Neural cell (in vitro differentiated cells): ENCODE measurements at regions not wholly inside any gene's neighbourhood (a gene's known extent, or its start where the extent isn't known, plus 50 kb on each side); places are given as distances from the start of the nearest gene placed in this dataset.

Experiments
- H2AFZ ChIP-seq: fragments of 200-600, 300-800 bp; sonication (generic), shearing (Covaris generic); 2 replicates; pipeline ENCODE4 v1.6.0; 2014; ENCODE audit warnings: low read depth, mild to moderate bottlenecking, antibody characterized with exemption, low read length, moderate library complexity
- H3F3A ChIP-seq: fragments of 200-600 bp; shearing (Covaris generic); 2 replicates; pipeline ENCODE4 v1.6.1; 2016; ENCODE audit warnings: mild to moderate bottlenecking, moderate library complexity, mixed read lengths, antibody characterized with exemption, low read length; ENCODE audit not compliant: insufficient read depth, poor library complexity, severe bottlenecking
- H3K27ac ChIP-seq: fragments of 200-600, 300-800 bp; sonication (generic), shearing (Covaris generic); 2 replicates; pipeline ENCODE4 v1.5.1; 2014; ENCODE audit warnings: mild to moderate bottlenecking, low read length, moderate library complexity
- H3K27me3 ChIP-seq: fragments of 300-800, 200-600 bp; sonication (generic), shearing (Covaris generic); 2 replicates; pipeline ENCODE4 v1.6.0; 2014; ENCODE audit warnings: mild to moderate bottlenecking, low read depth, low read length, moderate library complexity; ENCODE audit not compliant: insufficient read depth
- H3K36me3 ChIP-seq: fragments of 300-800, 200-600 bp; sonication (generic), shearing (Covaris generic); 2 replicates; pipeline ENCODE4 v1.5.1; 2014; ENCODE audit warnings: mild to moderate bottlenecking, antibody characterized with exemption, low read length, moderate library complexity; ENCODE audit not compliant: insufficient read depth
- H3K4me2 ChIP-seq: fragments of 300-800, 200-600 bp; sonication (generic), shearing (Covaris generic); 2 replicates; pipeline ENCODE4 v1.6.0; 2014; ENCODE audit warnings: mild to moderate bottlenecking, low read length
- H3K4me3 ChIP-seq: fragments of 300-800, 200-600 bp; sonication (generic), shearing (Covaris generic); 2 replicates; pipeline ENCODE4 v1.5.1; 2014; ENCODE audit warnings: mild to moderate bottlenecking, low read length, moderate library complexity
- H3K79me2 ChIP-seq: fragments of 200-600 bp; shearing (Covaris generic); replicated peaks from 2 replicates; pipeline ENCODE4 v1.6.0; 2014; ENCODE audit warnings: mild to moderate bottlenecking, low read length, moderate library complexity; ENCODE audit not compliant: insufficient read depth
- H3K9ac ChIP-seq: fragments of 300-800, 200-600 bp; sonication (generic), shearing (Covaris generic); 2 replicates; pipeline ENCODE4 v1.6.1; 2016; ENCODE audit warnings: mild to moderate bottlenecking, low read length, mixed read lengths
- H3K9me2 ChIP-seq: fragments of 200-600 bp; shearing (Covaris generic); 2 replicates; pipeline ENCODE4 v1.6.1; 2016; ENCODE audit warnings: mild to moderate bottlenecking, low read length, mixed read lengths; ENCODE audit not compliant: insufficient read depth
- H3K9me3 ChIP-seq: fragments of 200-600, 300-800 bp; sonication (generic), shearing (Covaris generic); 2 replicates; pipeline ENCODE4 v1.6.1; 2016; ENCODE audit warnings: mild to moderate bottlenecking, mixed run types, low read length, moderate library complexity, mixed read lengths
- H4K20me1 ChIP-seq: fragments of 200-600 bp; shearing (Covaris generic); 2 replicates; pipeline ENCODE4 v1.6.1; 2016; ENCODE audit warnings: mild to moderate bottlenecking, mixed run types; ENCODE audit not compliant: insufficient read depth
- CTCF ChIP-seq: fragments of 450-650 bp; IDR thresholded peaks from 2 replicates; pipeline ENCODE4 v1.5.1; 2014; ENCODE audit warnings: antibody characterized with exemption, mild to moderate bottlenecking, moderate library complexity; ENCODE audit not compliant: poor library complexity, severe bottlenecking
- EP300 ChIP-seq: fragments of 450-650 bp; conservative IDR thresholded peaks from 2 replicates; pipeline ENCODE4 v1.6.1; 2014; ENCODE audit warnings: antibody characterized with exemption, mild to moderate bottlenecking, moderate library complexity; ENCODE audit not compliant: poor library complexity, severe bottlenecking
- EZH2 ChIP-seq: fragments of 200-600, 300-800 bp; shearing (Covaris generic), sonication (generic); IDR thresholded peaks from 2 replicates; pipeline ENCODE4 v1.6.1; 2014; ENCODE audit warnings: antibody characterized with exemption, low read length, borderline replicate concordance, mild to moderate bottlenecking; ENCODE audit not compliant: insufficient read depth, poor library complexity, severe bottlenecking
- MXI1 ChIP-seq: fragments of 450-650 bp; conservative IDR thresholded peaks from 2 replicates; pipeline ENCODE4 v1.6.1; 2014; ENCODE audit warnings: antibody characterized with exemption, mild to moderate bottlenecking; ENCODE audit not compliant: poor library complexity, severe bottlenecking
- POLR2AphosphoS5 ChIP-seq: IDR thresholded peaks from 2 replicates; pipeline ENCODE4 v1.6.1; 2012
- RAD21 ChIP-seq: fragments of 450-650 bp; conservative IDR thresholded peaks from 2 replicates; pipeline ENCODE4 v1.6.1; 2014; ENCODE audit warnings: antibody characterized with exemption, mild to moderate bottlenecking, moderate library complexity
- REST ChIP-seq: IDR thresholded peaks from 2 replicates; pipeline ENCODE4 v1.6.1; 2012; ENCODE audit warnings: borderline replicate concordance
- SMC3 ChIP-seq: fragments of 450-650 bp; conservative IDR thresholded peaks from 2 replicates; pipeline ENCODE4 v1.6.1; 2014; ENCODE audit warnings: antibody characterized with exemption, mild to moderate bottlenecking, moderate library complexity; ENCODE audit not compliant: poor library complexity
- TAF1 ChIP-seq: IDR thresholded peaks from 2 replicates; pipeline ENCODE4 v1.6.1; 2012; ENCODE audit warnings: low read depth

DNA sequence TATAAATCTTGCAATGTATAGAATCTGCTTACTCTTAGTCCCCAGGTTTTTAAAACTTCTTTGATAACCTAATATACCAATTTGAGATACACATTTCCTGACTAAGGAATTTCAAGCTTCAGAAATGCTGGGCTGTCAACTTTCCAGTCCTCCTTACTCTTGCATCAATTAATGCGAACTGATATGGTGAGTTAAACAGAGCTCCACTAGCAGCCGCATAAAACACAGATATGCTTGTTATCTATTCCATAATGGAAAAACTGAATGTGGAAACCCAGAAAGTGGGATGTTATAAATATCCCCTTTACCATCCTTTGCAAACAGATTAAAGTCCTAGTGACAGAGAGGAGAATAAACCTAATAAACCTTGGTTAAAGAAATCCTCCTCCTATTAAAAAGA is 1913.7 kb downstream of the STIM2 start:
- no peaks in the 10 kb centered on the region for H3K27me3 ChIP-seq
- H3K79me2 ChIP-seq = no peaks in the 10 kb centered on the region
- H3K9me2 ChIP-seq = no peaks in the 10 kb centered on the region
- no peaks in the 10 kb centered on the region for H3F3A ChIP-seq
- no peak overlapping the region for H3K4me3 ChIP-seq
- H3K9ac ChIP-seq = no peak overlapping the region
- TF ChIP-seq EZH2 = no peak
- TF ChIP-seq TAF1 = no peak
- TF ChIP-seq MXI1 = no peak
- no peak for TF ChIP-seq POLR2AphosphoS5
- TF ChIP-seq EP300 = no peak
- no peak for TF ChIP-seq SMC3
- TF ChIP-seq REST = no peak
- no peak for TF ChIP-seq CTCF
- TF ChIP-seq RAD21 = no peak
- H3K4me2 ChIP-seq = no peak overlapping the region
- no peak overlapping the region for H2AFZ ChIP-seq
- H3K9me3 ChIP-seq = no peaks in the 10 kb centered on the region
- no peaks in the 10 kb centered on the region for H4K20me1 ChIP-seq
- H3K27ac ChIP-seq = no peak overlapping the region
- H3K36me3 ChIP-seq = no peaks in the 10 kb centered on the region

- Histone ChIP-seq H4K20me1 (no peaks in the 10 kb centered on the region), H3K9ac (no peak overlapping the region), H3K4me2 (no peak overlapping the region), H3K9me3 (no peaks in the 10 kb centered on the region), H3K9me2 (no peaks in the 10 kb centered on the region), H3K27ac (no peak overlapping the region), H3F3A (no peaks in the 10 kb centered on the region), H3K27me3 (no peaks in the 10 kb centered on the region), H3K36me3 (no peaks in the 10 kb centered on the region), H2AFZ (no peak overlapping the region), H3K4me3 (no peak overlapping the region), H3K79me2 (no peaks in the 10 kb centered on the region)
- no peak for TF ChIP-seq RAD21
- TF ChIP-seq SMC3 = no peak
- TF ChIP-seq TAF1 = no peak
- TF ChIP-seq POLR2AphosphoS5 = no peak
- TF ChIP-seq REST = no peak
- TF ChIP-seq EP300 = no peak
- TF ChIP-seq EZH2 = no peak
- no peak for TF ChIP-seq MXI1
- TF ChIP-seq CTCF = no peak
Observed at GRCh38 chr4:28776004-28776403, 1915.4 kb downstream of the STIM2 start.
